OCI-LY3 (cell line): ENCODE measurements at regions not wholly inside any gene's neighbourhood (a gene's known extent, or its start where the extent isn't known, plus 50 kb on each side); places are given as distances from the start of the nearest gene placed in this dataset.

Experiments used
- H2AFZ ChIP-seq: fragments of 200-600, 300-600 bp; shearing (Covaris generic); 2 replicates; pipeline ENCODE4 v1.6.0; 2014; ENCODE audit warnings: antibody characterized with exemption, low read depth, low read length
- H3K27ac ChIP-seq: fragments of 200-600, 300-600 bp; sonication (generic); 2 replicates; pipeline ENCODE4 v1.5.1; 2014; ENCODE audit warnings: mild to moderate bottlenecking, low read length, moderate library complexity, mixed read lengths
- H3K27me3 ChIP-seq: fragments of 200-600, 300-600 bp; sonication (generic); 2 replicates; pipeline ENCODE4 v1.6.1; 2014; ENCODE audit warnings: low read depth, low read length, mixed read lengths
- H3K36me3 ChIP-seq: fragments of 200-600, 300-600 bp; sonication (generic); replicated peaks from 2 replicates; pipeline ENCODE3; 2014; ENCODE audit warnings: low read depth, low read length, mixed read lengths
- H3K4me1 ChIP-seq: fragments of 300-600, 200-600 bp; sonication (generic); 2 replicates; pipeline ENCODE4 v1.6.1; 2014; ENCODE audit warnings: low read length, mixed read lengths
- H3K4me2 ChIP-seq: fragments of 200-600, 300-600 bp; sonication (generic); 2 replicates; pipeline ENCODE4 v1.6.1; 2014; ENCODE audit warnings: low read length, mixed read lengths
- H3K4me3 ChIP-seq: fragments of 300-600, 200-600 bp; sonication (generic); 2 replicates; pipeline ENCODE4 v1.5.1; 2014; ENCODE audit warnings: antibody characterized with exemption, mild to moderate bottlenecking, low read length, moderate library complexity
- H3K79me2 ChIP-seq: fragments of 300-600, 200-600 bp; shearing (Covaris generic); 2 replicates; pipeline ENCODE4 v1.6.1; 2014; ENCODE audit warnings: mild to moderate bottlenecking, low read length, mixed read lengths
- H3K9ac ChIP-seq: fragments of 300-600, 200-600 bp; shearing (Covaris generic); 2 replicates; pipeline ENCODE4 v1.6.0; 2014; ENCODE audit warnings: mild to moderate bottlenecking, low read length, moderate library complexity
- H3K9me3 ChIP-seq: fragments of 200-600, 300-600 bp; shearing (Covaris generic); 2 replicates; pipeline ENCODE4 v1.6.1; 2014; ENCODE audit warnings: low read length, mixed read lengths; ENCODE audit not compliant: insufficient read depth
- H4K20me1 ChIP-seq: fragments of 200-600, 300-600 bp; sonication (generic); 2 replicates; pipeline ENCODE4 v1.6.1; 2016; ENCODE audit warnings: low read length, mixed read lengths; ENCODE audit not compliant: insufficient read depth
- CTCF ChIP-seq: fragments of 200-600, 300-600 bp; sonication (generic); IDR thresholded peaks from 2 replicates; pipeline ENCODE4 v1.5.1; 2014; ENCODE audit warnings: antibody characterized with exemption, low read length, low read depth
- EZH2phosphoT487 ChIP-seq: fragments of 200-600 bp; shearing (Covaris generic); IDR thresholded peaks from 2 replicates; pipeline ENCODE4 v1.6.1; 2018; ENCODE audit warnings: antibody characterized with exemption, mixed run types, low read depth

GRCh38 chr18:39648616-39649015 is 2083.0 kb upstream of the CELF4 start:
- no peak for TF ChIP-seq CTCF
- no peak for TF ChIP-seq EZH2phosphoT487
- no peak overlapping the region for H3K9ac ChIP-seq
- H3K27ac ChIP-seq, result no peak overlapping the region
- no peaks in the 10 kb centered on the region for H4K20me1 ChIP-seq
- H3K9me3 ChIP-seq, result no peaks in the 10 kb centered on the region
- no peaks in the 10 kb centered on the region for H3K27me3 ChIP-seq
- no peak overlapping the region for H3K4me2 ChIP-seq
- H3K4me3 ChIP-seq, result no peak overlapping the region
- no peaks in the 10 kb centered on the region for H3K4me1 ChIP-seq
- no peaks in the 10 kb centered on the region for H3K79me2 ChIP-seq
- H3K36me3 ChIP-seq, result no peaks in the 10 kb centered on the region
- no peak overlapping the region for H2AFZ ChIP-seq

GRCh38 chr18:39647627-39648534 is 2082.3 kb upstream of the CELF4 start:
- H3K4me2 ChIP-seq, result no peak overlapping the region
- H3K9ac ChIP-seq, result no peak overlapping the region
- no peak overlapping the region for H3K4me3 ChIP-seq
- no peaks in the 10 kb centered on the region for H3K4me1 ChIP-seq
- peak overlapping the region; percentile 45; the same call in 1 of the 2 replicates for H2AFZ ChIP-seq
- no peak overlapping the region for H3K27ac ChIP-seq
- no peaks in the 10 kb centered on the region for H3K27me3 ChIP-seq
- no peaks in the 10 kb centered on the region for H3K36me3 ChIP-seq
- no peaks in the 10 kb centered on the region for H3K9me3 ChIP-seq
- no peaks in the 10 kb centered on the region for H3K79me2 ChIP-seq
- TF ChIP-seq CTCF (no peak), EZH2phosphoT487 (no peak)
- no peaks in the 10 kb centered on the region for H4K20me1 ChIP-seq

GRCh38 chr18:39638224-39638623 is 2072.6 kb upstream of the CELF4 start:
- H3K4me3 ChIP-seq, result no peak overlapping the region
- H3K4me2 ChIP-seq, result no peak overlapping the region
- no peaks in the 10 kb centered on the region for H3K27me3 ChIP-seq
- no peaks in the 10 kb centered on the region for H3K9me3 ChIP-seq
- TF ChIP-seq CTCF (no peak), EZH2phosphoT487 (no peak)
- H2AFZ ChIP-seq, result no peak overlapping the region
- H3K27ac ChIP-seq, result no peak overlapping the region
- H3K79me2 ChIP-seq, result no peaks in the 10 kb centered on the region
- no peaks in the 10 kb centered on the region for H3K36me3 ChIP-seq
- H3K4me1 ChIP-seq, result no peaks in the 10 kb centered on the region
- no peaks in the 10 kb centered on the region for H4K20me1 ChIP-seq
- no peak overlapping the region for H3K9ac ChIP-seq

GRCh38 chr18:39636931-39637330 is 2071.3 kb upstream of the CELF4 start:
- H3K4me2 ChIP-seq, result no peak overlapping the region

More at GRCh38 chr18:39636931-39637330, 2071.3 kb upstream of the CELF4 start:
- no peaks in the 10 kb centered on the region for H3K4me1 ChIP-seq
- no peak overlapping the region for H3K9ac ChIP-seq
- no peaks in the 10 kb centered on the region for H3K27me3 ChIP-seq
- H4K20me1 ChIP-seq, result no peaks in the 10 kb centered on the region
- TF ChIP-seq CTCF, result no peak
- no peak for TF ChIP-seq EZH2phosphoT487
- no peak overlapping the region for H3K27ac ChIP-seq
- H2AFZ ChIP-seq, result no peak overlapping the region
- H3K79me2 ChIP-seq, result no peaks in the 10 kb centered on the region
- no peaks in the 10 kb centered on the region for H3K36me3 ChIP-seq
- H3K9me3 ChIP-seq, result no peaks in the 10 kb centered on the region
- H3K4me3 ChIP-seq, result no peak overlapping the region
